Retinal pigment epithelial cell (primary cell): ENCODE measurements at regions not wholly inside any gene's neighbourhood (a gene's known extent, or its start where the extent isn't known, plus 50 kb on each side); places are given as distances from the start of the nearest gene placed in this dataset.
"Not testable (repeated sequence)": the region's sequence is repeated elsewhere in the genome, so short reads cannot be mapped to it uniquely, and the experiment has no call there.

Experiments
- DNase-seq: peaks from one replicate; pipeline ENCODE4 v3.0.0-alpha.2; 2010; ENCODE audit warnings: low read depth
- H3K4me3 ChIP-seq: 2 replicates; pipeline ENCODE4 v1.5.1; 2011; ENCODE audit warnings: mild to moderate bottlenecking, low read length, control low read depth, moderate library complexity
- TF ChIP-seq, protein P1 (sequence below): conservative IDR thresholded peaks from 2 replicates; pipeline ENCODE4 v1.5.1; 2011; ENCODE audit warnings: low read depth, low read length, control low read depth, inconsistent platforms

DNA sequence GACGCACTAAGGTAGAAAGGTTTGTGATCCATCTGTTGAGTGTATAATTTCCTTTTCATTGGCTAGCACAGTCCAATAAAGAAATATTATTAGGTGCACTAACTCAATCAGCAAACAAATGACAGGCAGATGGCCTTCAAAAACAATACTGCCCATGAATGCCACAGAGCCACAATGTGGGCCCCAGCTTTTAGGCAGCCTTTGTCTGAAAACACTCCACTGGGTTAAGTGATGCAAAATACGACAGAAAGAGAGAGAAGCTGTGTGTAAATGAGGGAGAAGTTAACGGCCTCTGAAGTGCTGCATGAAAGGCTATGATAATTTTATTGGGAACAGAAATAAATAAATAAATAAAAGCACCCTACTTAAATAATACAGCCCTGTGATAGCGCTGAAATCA, 274.6 kb downstream of the NKX6-1 start:
- DNase-seq, result no peak
- TF ChIP-seq, protein P1, sequence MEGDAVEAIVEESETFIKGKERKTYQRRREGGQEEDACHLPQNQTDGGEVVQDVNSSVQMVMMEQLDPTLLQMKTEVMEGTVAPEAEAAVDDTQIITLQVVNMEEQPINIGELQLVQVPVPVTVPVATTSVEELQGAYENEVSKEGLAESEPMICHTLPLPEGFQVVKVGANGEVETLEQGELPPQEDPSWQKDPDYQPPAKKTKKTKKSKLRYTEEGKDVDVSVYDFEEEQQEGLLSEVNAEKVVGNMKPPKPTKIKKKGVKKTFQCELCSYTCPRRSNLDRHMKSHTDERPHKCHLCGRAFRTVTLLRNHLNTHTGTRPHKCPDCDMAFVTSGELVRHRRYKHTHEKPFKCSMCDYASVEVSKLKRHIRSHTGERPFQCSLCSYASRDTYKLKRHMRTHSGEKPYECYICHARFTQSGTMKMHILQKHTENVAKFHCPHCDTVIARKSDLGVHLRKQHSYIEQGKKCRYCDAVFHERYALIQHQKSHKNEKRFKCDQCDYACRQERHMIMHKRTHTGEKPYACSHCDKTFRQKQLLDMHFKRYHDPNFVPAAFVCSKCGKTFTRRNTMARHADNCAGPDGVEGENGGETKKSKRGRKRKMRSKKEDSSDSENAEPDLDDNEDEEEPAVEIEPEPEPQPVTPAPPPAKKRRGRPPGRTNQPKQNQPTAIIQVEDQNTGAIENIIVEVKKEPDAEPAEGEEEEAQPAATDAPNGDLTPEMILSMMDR, result no peak
- H3K4me3 ChIP-seq, result no peak overlapping the region

DNA sequence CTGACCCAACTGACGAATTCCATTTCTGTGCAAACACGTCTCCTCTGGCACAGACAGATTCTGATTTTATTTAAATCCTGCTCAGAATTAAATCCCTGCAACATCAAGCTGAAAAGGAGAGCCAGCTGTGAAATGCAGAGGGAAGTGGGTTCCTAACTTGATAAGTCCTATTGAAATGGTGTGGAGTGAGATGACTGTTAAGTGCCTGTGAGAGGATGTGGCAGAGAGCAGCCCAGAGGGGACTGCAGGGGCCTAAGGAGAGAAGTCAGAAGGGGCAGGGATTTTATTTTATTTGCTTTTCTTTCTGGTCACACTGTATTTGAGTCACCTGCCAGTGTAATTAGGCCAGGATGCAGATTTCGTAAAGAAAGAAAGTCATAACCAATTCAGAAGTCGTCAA, 277.4 kb downstream of the NKX6-1 start:
- DNase-seq, result no peak
- TF ChIP-seq, protein P1, result no peak

DNA sequence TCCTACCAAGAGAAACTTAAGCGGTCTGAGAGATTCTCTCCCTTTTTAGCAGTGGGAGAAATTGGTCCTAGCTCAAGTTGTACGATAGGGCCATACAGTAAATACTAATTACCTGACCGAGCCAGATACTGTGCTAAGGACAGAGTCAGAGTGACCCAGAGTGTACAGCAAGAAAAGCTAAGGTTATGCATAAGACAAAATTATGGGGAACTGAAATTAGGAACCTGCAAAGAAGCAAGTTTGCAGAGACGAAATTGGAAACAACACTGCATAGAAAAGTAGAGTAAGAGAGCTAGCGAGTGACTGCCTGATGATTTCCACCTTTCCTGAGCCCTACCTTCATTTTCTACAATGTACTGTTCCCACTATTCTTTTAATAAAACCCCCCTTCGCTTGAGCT, 278.1 kb downstream of the NKX6-1 start:
- H3K4me3 ChIP-seq, result no peak overlapping the region
- no peak for DNase-seq
- TF ChIP-seq, protein P1, result no peak

More for the DNA sequence above, 277.4 kb downstream of the NKX6-1 start:
- H3K4me3 ChIP-seq, result no peak overlapping the region

GRCh38 chr4:84219656-84220055, 279.4 kb downstream of the NKX6-1 start:
- no peak for DNase-seq
- H3K4me3 ChIP-seq, result no peak overlapping the region
- TF ChIP-seq, protein P1, result no peak

DNA sequence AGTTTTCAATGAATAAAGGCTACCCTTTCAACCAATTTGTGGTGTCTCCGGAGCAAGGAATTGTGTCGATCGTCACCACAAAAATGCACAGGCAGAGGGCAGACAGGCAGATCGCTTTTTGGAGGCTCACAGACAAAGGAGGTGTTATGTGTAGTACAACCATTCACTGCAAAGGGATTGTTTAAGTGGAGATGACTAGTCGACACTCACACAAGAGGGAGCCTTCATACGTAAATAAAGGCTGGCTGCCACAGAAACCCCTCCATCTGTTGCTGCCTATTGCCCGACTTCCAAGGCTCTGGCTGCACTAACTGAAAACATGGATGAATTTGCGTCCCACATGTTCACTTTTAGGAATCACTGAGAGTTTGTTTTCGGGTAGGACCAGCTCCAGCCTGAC, 281.1 kb downstream of the NKX6-1 start:
- no peak overlapping the region for H3K4me3 ChIP-seq
- DNase-seq, result no peak
- TF ChIP-seq, protein P1, result no peak

DNA sequence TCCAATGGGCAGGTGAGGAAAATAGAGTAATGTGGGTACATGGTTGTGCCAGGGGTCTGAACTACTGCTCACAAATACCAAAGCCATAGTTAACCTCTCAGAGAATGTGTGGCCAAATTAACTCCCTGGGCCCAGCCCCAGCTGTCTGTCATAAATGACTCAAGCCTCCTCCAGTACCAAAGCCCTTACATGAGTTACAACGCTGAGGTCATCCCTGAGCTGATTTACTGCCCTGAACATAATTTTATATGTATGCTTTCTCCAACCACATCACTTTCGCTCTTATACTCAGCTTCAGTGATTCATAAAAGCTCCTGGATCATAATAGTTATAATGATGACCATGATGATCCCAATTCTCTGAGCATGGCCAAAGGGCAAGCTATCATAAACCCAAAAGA, 283.9 kb downstream of the NKX6-1 start:
- DNase-seq, result no peak
- TF ChIP-seq, protein P1, result no peak
- no peak overlapping the region for H3K4me3 ChIP-seq

DNA sequence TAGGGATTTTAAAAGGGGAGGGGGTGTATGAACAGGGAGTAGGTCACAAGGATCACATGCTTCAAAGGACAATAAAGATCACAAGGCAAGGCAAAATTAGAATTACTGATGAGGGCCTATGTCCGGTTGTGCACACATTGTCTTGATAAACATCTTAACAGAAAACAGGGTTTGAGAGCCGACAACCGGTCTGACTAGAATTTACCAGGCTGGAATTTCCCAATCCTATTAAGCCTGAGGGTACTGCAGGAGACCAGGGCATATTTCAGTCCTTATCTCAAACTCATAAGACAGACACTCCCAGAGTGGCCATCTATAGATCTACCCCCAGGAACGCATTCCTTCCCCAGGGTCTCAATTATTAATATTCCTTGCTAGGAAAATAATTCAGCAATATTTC, 292.9 kb downstream of the NKX6-1 start:
- H3K4me3 ChIP-seq, DNase-seq: not testable (repeated sequence)

GRCh38 chr4:84189144-84189543, 309.9 kb downstream of the NKX6-1 start:
- H3K4me3 ChIP-seq, result no peak overlapping the region
- no peak for DNase-seq
- TF ChIP-seq, protein P1, result no peak
